SIG-M5 (cell line): ENCODE measurements at regions not wholly inside any gene's neighbourhood (a gene's known extent, or its start where the extent isn't known, plus 50 kb on each side); places are given as distances from the start of the nearest gene placed in this dataset.

Source experiments
- DNase-seq: peaks from one replicate; lab custom pipeline; 2025; lab: John Stamatoyannopoulos, UW

- no peak for DNase-seq
Observed at GRCh38 chr15:31245135-31245689, 81.4 kb upstream of the KLF13 start.

- DNase-seq: no peak
Observed at GRCh38 chr15:31245756-31246155, 80.9 kb upstream of the KLF13 start.

GRCh38 chr15:31247404-31247803 is 79.2 kb upstream of the KLF13 start:
- DNase-seq: no peak

- no peak for DNase-seq
Observed at GRCh38 chr15:31248263-31248662, 78.4 kb upstream of the KLF13 start.

GRCh38 chr15:31248951-31249350 is 77.7 kb upstream of the KLF13 start:
- DNase-seq: no peak

GRCh38 chr15:31250033-31250432 is 76.6 kb upstream of the KLF13 start:
- no peak for DNase-seq

GRCh38 chr15:31251165-31251564 is 75.5 kb upstream of the KLF13 start:
- no peak for DNase-seq

- DNase-seq: no peak
Observed at GRCh38 chr15:31252171-31252785, 74.4 kb upstream of the KLF13 start.

- no peak for DNase-seq
Observed at GRCh38 chr15:31254431-31255175, 72.0 kb upstream of the KLF13 start.

- DNase-seq: no peak
Observed at GRCh38 chr15:31255176-31255510, 71.5 kb upstream of the KLF13 start.

GRCh38 chr15:31255732-31256377 is 70.8 kb upstream of the KLF13 start:
- no peak for DNase-seq

GRCh38 chr15:31256378-31257265 is 70.0 kb upstream of the KLF13 start:
- no peak for DNase-seq

- no peak for DNase-seq
Observed at GRCh38 chr15:31257286-31257685, 69.3 kb upstream of the KLF13 start.

- no peak for DNase-seq
Observed at GRCh38 chr15:31258260-31258659, 68.4 kb upstream of the KLF13 start.

GRCh38 chr15:31259562-31260252 is 66.9 kb upstream of the KLF13 start:
- no peak for DNase-seq

GRCh38 chr15:31260646-31261265 is 65.9 kb upstream of the KLF13 start:
- no peak for DNase-seq

GRCh38 chr15:31261266-31262142 is 65.1 kb upstream of the KLF13 start:
- no peak for DNase-seq

GRCh38 chr15:31262143-31262530 is 64.5 kb upstream of the KLF13 start:
- DNase-seq: no peak

GRCh38 chr15:31262901-31263671 is 63.5 kb upstream of the KLF13 start:
- peak; percentile 66 for DNase-seq
